Activated CD8-positive, alpha-beta T cell treated with anti-CD3 and anti-CD28 coated beads, Interleukin-2, amount 10 ng/mL, durations not matched to agents 7 days and 5 days (primary cell): ENCODE measurements at regions not wholly inside any gene's neighbourhood (a gene's known extent, or its start where the extent isn't known, plus 50 kb on each side); places are given as distances from the start of the nearest gene placed in this dataset.

ENCODE experiments used
- ATAC-seq: fragments of 150-1000 bp; cut with Tn5 transposase; one replicate; pipeline ENCODE4 v1.10.0; 2021; ENCODE audit warnings: moderate library complexity
- CTCF ChIA-PET: fragments of 350-600 bp; sonication (Branson Sonifier 250); formaldehyde crosslinking; loops from one replicate; lab custom pipeline; 2021; ENCODE audit warnings: antibody characterized with exemption; lab: Charles Lee
- POLR2A ChIA-PET: fragments of 350-600 bp; sonication (Branson Sonifier 250); formaldehyde crosslinking; loops from one replicate; lab custom pipeline; 2021; ENCODE audit warnings: antibody characterized with exemption; lab: Charles Lee
- DNase-seq: peaks from one replicate; pipeline ENCODE4 v3.0.0-alpha.2; 2020
- H3K27ac Mint-ChIP-seq: one replicate; pipeline ENCODE4 v1.8.0; 2021; ENCODE audit warnings: mild to moderate bottlenecking, mixed read lengths
- H3K27me3 Mint-ChIP-seq: one replicate; pipeline ENCODE4 v1.8.0; 2021; ENCODE audit warnings: low read depth, mixed read lengths
- H3K36me3 Mint-ChIP-seq: one replicate; pipeline ENCODE4 v1.8.0; 2021; ENCODE audit warnings: low read depth, mixed read lengths
- H3K4me1 Mint-ChIP-seq: one replicate; pipeline ENCODE4 v1.8.0; 2021; ENCODE audit warnings: low read depth, mixed read lengths
- H3K4me3 Mint-ChIP-seq: one replicate; pipeline ENCODE4 v1.8.0; 2021; ENCODE audit warnings: mild to moderate bottlenecking, mixed read lengths
- H3K9me3 Mint-ChIP-seq: one replicate; pipeline ENCODE4 v1.8.0; 2022; ENCODE audit warnings: mixed read lengths; ENCODE audit not compliant: insufficient read depth

DNA sequence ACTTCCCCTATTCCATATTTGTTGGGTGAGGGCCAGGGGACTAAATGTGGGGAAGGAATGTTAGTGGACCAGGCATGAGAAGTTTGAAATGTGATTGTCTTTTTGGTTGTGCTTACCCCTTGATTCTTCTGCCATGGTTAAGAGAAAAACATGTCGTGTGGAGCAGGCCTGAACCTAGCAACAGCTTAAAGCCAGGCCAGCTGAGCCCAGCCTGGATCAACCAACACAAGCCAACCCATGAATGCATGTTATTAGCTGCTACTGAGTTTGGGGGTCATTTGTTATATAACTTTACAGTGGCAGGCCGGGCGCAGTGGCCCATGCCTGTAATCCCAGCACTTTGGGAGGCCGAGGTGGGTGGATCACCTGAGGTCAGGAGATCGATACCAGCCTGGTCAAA, 52.4 kb upstream of the TRIO start:
- ChIA-PET POLR2A (no interaction called here), CTCF (no interaction called here)
- no peak for DNase-seq
- no peaks in the 10 kb centered on the region for H3K36me3 Mint-ChIP-seq
- no peak overlapping the region for H3K27ac Mint-ChIP-seq
- no peak overlapping the region for H3K4me3 Mint-ChIP-seq
- H3K27me3 Mint-ChIP-seq: no peaks in the 10 kb centered on the region
- no peaks in the 10 kb centered on the region for H3K9me3 Mint-ChIP-seq
- no peaks in the 10 kb centered on the region for H3K4me1 Mint-ChIP-seq
- ATAC-seq: no peak

GRCh38 chr5:14090290-14090689, 52.9 kb upstream of the TRIO start:
- Mint-ChIP-seq H3K4me3 (no peak overlapping the region), H3K9me3 (no peaks in the 10 kb centered on the region), H3K36me3 (no peaks in the 10 kb centered on the region), H3K27ac (no peak overlapping the region), H3K4me1 (no peaks in the 10 kb centered on the region), H3K27me3 (no peaks in the 10 kb centered on the region)
- CTCF ChIA-PET: no interaction called here
- ATAC-seq: no peak
- POLR2A ChIA-PET: no interaction called here
- DNase-seq: no peak

DNA sequence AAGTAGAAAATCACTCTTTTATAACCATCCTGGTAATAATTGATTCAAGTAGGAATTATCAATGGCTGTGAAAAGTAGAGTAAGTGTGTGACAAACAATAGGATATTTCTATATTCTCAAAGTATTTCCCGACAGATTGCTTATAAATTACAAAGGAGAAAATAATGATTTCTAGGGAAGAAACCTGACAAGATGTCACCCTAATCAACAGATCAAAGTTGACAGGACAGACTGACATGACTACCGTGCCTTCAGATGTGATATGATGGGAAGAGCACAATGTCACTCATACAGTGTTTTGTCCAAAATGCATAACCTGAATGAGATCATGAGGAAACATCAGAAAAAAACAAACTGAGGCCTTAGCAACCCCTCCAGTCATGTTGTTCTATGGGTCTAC, 53.9 kb upstream of the TRIO start:
- H3K9me3 Mint-ChIP-seq: no peaks in the 10 kb centered on the region
- POLR2A ChIA-PET: no interaction called here
- H3K4me3 Mint-ChIP-seq: no peak overlapping the region
- H3K27ac Mint-ChIP-seq: no peak overlapping the region
- no peaks in the 10 kb centered on the region for H3K27me3 Mint-ChIP-seq
- no peaks in the 10 kb centered on the region for H3K4me1 Mint-ChIP-seq
- H3K36me3 Mint-ChIP-seq: no peaks in the 10 kb centered on the region
- CTCF ChIA-PET: no interaction called here
- ATAC-seq: no peak
- no peak for DNase-seq

- Mint-ChIP-seq H3K27ac (no peak overlapping the region), H3K9me3 (no peaks in the 10 kb centered on the region), H3K4me1 (no peaks in the 10 kb centered on the region), H3K27me3 (no peaks in the 10 kb centered on the region), H3K4me3 (no peak overlapping the region), H3K36me3 (no peaks in the 10 kb centered on the region)
- CTCF ChIA-PET: no interaction called here
- ATAC-seq (no peak), DNase-seq (no peak)
- POLR2A ChIA-PET: no interaction called here
Measured at GRCh38 chr5:14086261-14086660, 56.9 kb upstream of the TRIO start.

DNA sequence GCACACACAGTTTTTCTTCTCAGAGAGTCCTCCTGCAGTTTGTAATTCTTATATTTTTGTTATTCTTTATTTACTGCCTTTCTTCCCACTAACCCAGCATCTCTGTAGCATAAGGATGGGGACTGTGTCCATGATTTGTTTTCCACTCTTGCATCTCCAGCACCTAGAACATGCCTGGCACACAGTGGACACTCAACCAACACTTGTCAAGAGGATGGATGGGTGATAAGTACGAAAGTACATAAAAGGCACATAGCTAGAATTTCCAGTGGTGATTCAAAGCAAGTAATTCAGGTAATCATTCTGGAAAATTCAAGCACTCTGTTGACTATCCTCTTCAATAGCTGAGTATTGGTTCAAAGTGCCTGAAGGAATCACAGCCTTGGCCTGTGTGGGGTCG, 60.2 kb upstream of the TRIO start:
- H3K36me3 Mint-ChIP-seq: no peaks in the 10 kb centered on the region
- no peaks in the 10 kb centered on the region for H3K9me3 Mint-ChIP-seq
- no peaks in the 10 kb centered on the region for H3K27me3 Mint-ChIP-seq
- ChIA-PET POLR2A (no interaction called here), CTCF (no interaction called here)
- no peak overlapping the region for H3K27ac Mint-ChIP-seq
- H3K4me3 Mint-ChIP-seq: no peak overlapping the region
- DNase-seq (no peak), ATAC-seq (no peak)
- H3K4me1 Mint-ChIP-seq: no peaks in the 10 kb centered on the region

DNA sequence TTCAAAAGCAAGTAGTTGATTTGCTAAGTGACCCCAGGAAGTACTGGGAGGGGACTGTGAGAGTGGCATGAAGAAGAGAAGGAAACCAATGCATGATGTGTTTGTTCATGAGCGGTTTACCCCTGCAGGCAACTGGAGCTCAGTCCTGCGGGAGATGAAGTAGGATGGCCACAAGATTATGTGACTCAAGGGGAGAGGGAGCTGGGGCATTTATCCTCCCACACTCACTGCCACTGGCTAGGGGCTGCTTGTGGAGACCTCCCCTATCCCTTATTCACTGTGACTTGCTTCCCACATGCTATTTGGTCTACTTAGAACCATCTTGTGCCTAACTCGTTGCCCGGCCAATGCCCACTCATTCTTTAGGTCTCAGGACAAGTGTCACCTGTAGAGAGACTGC, 60.6 kb upstream of the TRIO start:
- CTCF ChIA-PET: no interaction called here

DNA sequence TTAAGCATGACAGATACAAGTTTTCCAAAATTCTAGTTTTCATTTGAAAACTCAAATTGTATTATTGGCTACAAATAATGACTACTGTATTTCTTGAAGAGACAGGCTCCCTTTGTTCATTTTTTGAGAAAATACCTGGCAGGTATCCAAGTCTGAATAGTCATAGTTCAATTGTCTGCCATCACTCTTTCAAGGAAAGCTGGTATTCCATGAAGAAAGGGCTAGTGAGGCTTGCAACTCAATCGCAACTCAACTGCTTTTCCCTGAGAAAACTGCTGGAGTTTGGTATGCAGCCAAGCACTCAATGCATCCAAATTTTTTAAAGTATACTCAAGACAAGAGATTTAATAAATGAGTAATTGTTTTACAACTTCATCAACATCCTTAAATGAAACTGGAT, 61.4 kb upstream of the TRIO start:
- CTCF ChIA-PET: no interaction called here
- DNase-seq (no peak), ATAC-seq (no peak)
- Mint-ChIP-seq H3K4me1 (no peaks in the 10 kb centered on the region), H3K27me3 (no peaks in the 10 kb centered on the region), H3K9me3 (no peaks in the 10 kb centered on the region), H3K36me3 (no peaks in the 10 kb centered on the region), H3K27ac (no peak overlapping the region), H3K4me3 (no peak overlapping the region)
- POLR2A ChIA-PET: no interaction called here

More for the DNA sequence above, 60.6 kb upstream of the TRIO start:
- no peaks in the 10 kb centered on the region for H3K36me3 Mint-ChIP-seq
- H3K27ac Mint-ChIP-seq: no peak overlapping the region
- no peaks in the 10 kb centered on the region for H3K27me3 Mint-ChIP-seq
- DNase-seq (no peak), ATAC-seq (no peak)
- POLR2A ChIA-PET: no interaction called here
- no peaks in the 10 kb centered on the region for H3K4me1 Mint-ChIP-seq
- H3K4me3 Mint-ChIP-seq: no peak overlapping the region
- no peaks in the 10 kb centered on the region for H3K9me3 Mint-ChIP-seq

DNA sequence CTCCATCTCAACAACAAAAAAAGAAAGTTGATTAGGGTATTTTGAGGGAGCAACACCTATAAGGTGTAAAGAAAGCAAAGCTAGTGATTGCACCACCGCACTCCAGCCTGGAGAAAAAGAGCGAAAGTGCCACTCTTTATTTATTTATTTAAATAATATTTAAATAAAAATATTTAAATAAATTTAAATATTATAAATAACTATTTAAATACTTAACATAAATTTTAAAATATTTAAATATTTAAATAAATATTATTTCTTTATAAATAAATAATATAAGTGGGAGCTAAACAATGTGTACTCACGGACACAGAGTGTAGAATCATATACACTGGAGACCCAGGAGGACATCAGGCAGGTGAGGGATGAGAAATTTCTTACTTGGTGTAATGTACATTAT, 64.4 kb upstream of the TRIO start:
- ChIA-PET POLR2A (no interaction called here), CTCF (no interaction called here)
- Mint-ChIP-seq H3K27me3 (no peaks in the 10 kb centered on the region), H3K27ac (no peak overlapping the region), H3K9me3 (no peaks in the 10 kb centered on the region), H3K36me3 (no peaks in the 10 kb centered on the region), H3K4me3 (no peak overlapping the region), H3K4me1 (no peaks in the 10 kb centered on the region)
- no peak for ATAC-seq
- no peak for DNase-seq

DNA sequence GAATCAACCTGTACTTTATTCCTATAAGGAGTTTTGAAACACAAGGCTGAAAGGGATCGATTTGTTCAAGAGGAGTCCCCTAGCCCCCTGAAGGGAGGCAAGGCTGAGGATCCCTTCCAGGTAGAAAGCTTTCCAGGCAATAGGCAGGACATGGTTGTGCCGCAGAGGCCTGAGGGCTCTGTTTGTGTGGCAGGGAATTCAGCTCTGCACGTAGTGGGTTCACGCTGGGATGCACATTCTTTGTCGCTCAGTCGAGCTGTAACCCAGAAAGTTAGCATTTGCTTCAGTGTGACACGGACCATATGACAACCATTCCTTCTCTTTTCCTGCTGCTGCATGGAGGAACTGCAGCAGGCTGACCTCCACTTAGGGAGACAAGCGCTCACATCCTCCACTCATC, 65.6 kb upstream of the TRIO start:
- POLR2A ChIA-PET: no interaction called here
- Mint-ChIP-seq H3K9me3 (no peaks in the 10 kb centered on the region), H3K36me3 (no peaks in the 10 kb centered on the region), H3K4me1 (no peaks in the 10 kb centered on the region), H3K27ac (no peak overlapping the region), H3K4me3 (no peak overlapping the region), H3K27me3 (no peaks in the 10 kb centered on the region)
- no peak for ATAC-seq
- no peak for DNase-seq
- CTCF ChIA-PET: no interaction called here

GRCh38 chr5:14076561-14076960, 66.6 kb upstream of the TRIO start:
- no peaks in the 10 kb centered on the region for H3K4me1 Mint-ChIP-seq
- CTCF ChIA-PET: no interaction called here
- no peak overlapping the region for H3K4me3 Mint-ChIP-seq
- DNase-seq: no peak
- ATAC-seq: no peak
- no peak overlapping the region for H3K27ac Mint-ChIP-seq
- no peaks in the 10 kb centered on the region for H3K9me3 Mint-ChIP-seq
- no peaks in the 10 kb centered on the region for H3K27me3 Mint-ChIP-seq
- POLR2A ChIA-PET: no interaction called here
- no peaks in the 10 kb centered on the region for H3K36me3 Mint-ChIP-seq

DNA sequence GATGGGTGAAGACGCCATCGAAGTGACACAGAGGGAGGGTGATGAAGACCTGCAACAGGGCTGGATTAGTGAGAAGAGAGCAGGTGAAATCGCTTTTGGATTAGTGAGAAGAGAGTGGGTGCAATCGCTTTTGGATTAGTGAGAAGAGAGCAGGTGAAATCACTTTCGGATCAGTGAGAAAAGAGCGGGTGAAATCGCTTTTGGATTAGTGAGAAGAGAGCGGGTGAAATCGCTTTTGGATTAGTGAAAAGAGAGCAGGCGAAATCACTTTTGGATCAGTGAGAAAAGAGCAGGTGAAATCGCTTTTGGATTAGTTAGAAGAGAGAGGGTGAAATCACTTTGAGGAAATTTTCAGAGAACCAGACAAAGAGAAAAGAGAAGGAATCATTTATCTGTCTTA, 67.2 kb upstream of the TRIO start:
- no peaks in the 10 kb centered on the region for H3K27me3 Mint-ChIP-seq
- no peaks in the 10 kb centered on the region for H3K36me3 Mint-ChIP-seq
- H3K9me3 Mint-ChIP-seq: no peaks in the 10 kb centered on the region
- no peaks in the 10 kb centered on the region for H3K4me1 Mint-ChIP-seq
- H3K27ac Mint-ChIP-seq: no peak overlapping the region
- POLR2A ChIA-PET: interaction anchor here (0.7 kb wide), 1 partner anchor 11 kb away, joined by 3 read pairs; no protein-coding TSS in a partner anchor
- DNase-seq: no peak
- ATAC-seq: no peak
- CTCF ChIA-PET: no interaction called here
- no peak overlapping the region for H3K4me3 Mint-ChIP-seq

GRCh38 chr5:14071433-14071832, 71.7 kb upstream of the TRIO start:
- no peaks in the 10 kb centered on the region for H3K36me3 Mint-ChIP-seq
- ATAC-seq (no peak), DNase-seq (no peak)
- H3K27ac Mint-ChIP-seq: no peak overlapping the region
- CTCF ChIA-PET: no interaction called here
- H3K4me1 Mint-ChIP-seq: no peaks in the 10 kb centered on the region
- POLR2A ChIA-PET: no interaction called here
- H3K9me3 Mint-ChIP-seq: no peaks in the 10 kb centered on the region
- no peaks in the 10 kb centered on the region for H3K27me3 Mint-ChIP-seq
- H3K4me3 Mint-ChIP-seq: no peak overlapping the region

DNA sequence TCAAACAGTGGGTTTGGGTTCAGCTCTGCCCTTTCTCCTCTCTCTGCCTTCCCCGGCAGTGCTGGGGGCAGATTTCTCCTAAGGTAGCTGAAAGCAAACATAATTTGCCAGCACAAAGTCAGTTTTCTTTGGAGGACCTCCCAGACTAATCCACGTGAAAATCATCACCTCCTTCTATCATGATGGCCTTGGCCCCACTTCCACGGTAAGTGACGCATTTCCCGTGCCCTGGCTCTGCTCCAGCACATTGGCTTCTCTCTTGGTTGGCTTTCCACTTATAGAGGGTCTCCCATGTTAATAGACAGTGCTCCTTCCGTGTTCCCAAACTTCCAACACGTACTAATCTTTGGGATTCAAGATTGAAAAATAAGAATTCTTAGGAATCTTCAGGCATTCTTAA, 74.1 kb upstream of the TRIO start:
- no peaks in the 10 kb centered on the region for H3K9me3 Mint-ChIP-seq
- POLR2A ChIA-PET: no interaction called here

More for the DNA sequence above, 74.1 kb upstream of the TRIO start:
- ATAC-seq (no peak), DNase-seq (no peak)
- CTCF ChIA-PET: no interaction called here
- H3K27me3 Mint-ChIP-seq: no peaks in the 10 kb centered on the region
- H3K4me3 Mint-ChIP-seq: no peak overlapping the region
- no peaks in the 10 kb centered on the region for H3K36me3 Mint-ChIP-seq
- H3K4me1 Mint-ChIP-seq: no peaks in the 10 kb centered on the region
- H3K27ac Mint-ChIP-seq: no peak overlapping the region
